GM21786 (cell line): ENCODE measurements at regions not wholly inside any gene's neighbourhood (a gene's known extent, or its start where the extent isn't known, plus 50 kb on each side); places are given as distances from the start of the nearest gene placed in this dataset.
"Not testable (repeated sequence)": the region's sequence is repeated elsewhere in the genome, so short reads cannot be mapped to it uniquely, and the experiment has no call there.

ENCODE experiments used
- ATAC-seq: cut with Tn5 transposase; IDR thresholded peaks from one replicate; pipeline ENCODE4 v1.9.1; 2021; ENCODE audit not compliant: unreplicated experiment

DNA sequence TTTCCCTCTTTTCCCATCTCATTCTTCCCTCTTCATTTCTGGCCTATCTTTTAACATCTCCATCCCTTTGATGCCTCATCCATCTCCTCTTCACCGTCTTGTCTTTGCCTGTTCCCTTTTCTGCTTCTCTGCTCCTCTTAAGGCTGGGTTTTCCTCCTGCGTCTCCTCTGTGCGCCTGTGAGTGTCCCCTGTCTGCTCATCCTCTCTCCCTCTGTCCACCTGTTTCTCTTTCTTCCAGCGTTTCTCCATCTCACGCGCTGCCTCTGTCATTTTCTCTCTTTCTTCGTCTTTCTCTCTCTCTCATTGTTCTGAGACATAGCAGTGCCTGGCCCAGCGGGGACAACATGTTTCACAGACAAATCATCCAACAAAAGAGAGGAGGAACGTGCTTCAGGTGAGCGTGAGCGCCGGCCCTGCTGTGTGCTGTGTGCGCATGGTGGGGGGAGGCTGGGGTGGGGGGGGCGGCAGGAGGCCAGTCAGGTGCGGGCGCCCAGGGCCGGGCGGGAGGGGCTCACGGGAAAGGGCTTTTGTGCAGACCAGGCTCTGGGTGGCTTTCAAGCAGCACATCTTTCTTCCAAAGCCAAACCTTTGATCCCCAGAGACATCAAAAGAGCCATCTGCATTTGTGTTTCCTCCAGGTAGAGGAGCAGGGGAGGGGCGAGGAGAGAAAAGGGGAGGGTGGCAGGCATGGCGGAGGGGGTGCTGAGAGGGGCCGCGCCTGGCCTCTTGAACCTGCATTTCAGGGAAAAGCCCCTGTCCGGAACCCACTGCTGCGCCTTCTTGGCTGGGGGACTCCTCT lies 121.3 kb downstream of the VEGFA start:
- no peak for ATAC-seq

DNA sequence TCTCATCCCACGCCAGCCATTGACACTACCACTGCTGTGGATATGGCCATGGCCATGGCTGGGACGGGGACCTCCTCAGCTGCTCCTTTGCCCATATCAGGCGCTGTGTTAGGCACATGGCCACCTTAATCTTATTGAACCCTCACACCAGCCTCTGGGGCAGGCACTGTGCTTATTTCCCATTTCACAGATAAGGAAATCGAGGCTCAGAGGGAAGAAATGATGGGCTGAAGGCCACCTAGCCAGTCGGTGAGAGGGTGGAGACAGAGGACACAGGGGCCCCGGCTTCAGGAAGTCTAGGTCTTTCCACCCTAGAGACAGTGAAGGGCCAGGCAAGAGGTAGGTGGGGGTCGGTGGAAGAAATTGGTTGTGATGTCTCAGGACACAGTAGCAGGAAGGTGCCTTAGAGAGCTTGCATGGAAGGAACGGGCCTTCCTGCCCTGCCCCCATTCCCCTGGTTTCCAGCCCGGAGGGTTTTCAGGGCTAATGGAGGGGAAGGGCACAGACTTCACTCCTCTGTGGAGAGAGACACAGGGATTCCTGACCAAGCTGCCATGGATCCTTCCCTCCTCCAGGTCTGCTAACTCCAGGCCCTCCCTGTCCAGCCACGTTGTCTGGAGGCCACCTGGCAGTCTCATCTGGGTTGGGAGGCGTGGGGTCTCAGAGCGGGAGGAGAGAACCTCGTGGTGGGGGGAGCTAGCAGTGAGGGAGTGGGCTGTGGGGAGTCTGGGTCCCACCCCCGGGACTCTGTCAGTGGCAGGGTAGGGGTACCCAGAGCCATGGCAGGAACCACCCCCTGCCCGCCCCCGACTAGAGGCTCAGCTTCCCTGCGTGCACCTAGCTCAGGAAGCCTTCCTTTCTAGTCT lies 120.4 kb downstream of the VEGFA start:
- ATAC-seq, result no peak

DNA sequence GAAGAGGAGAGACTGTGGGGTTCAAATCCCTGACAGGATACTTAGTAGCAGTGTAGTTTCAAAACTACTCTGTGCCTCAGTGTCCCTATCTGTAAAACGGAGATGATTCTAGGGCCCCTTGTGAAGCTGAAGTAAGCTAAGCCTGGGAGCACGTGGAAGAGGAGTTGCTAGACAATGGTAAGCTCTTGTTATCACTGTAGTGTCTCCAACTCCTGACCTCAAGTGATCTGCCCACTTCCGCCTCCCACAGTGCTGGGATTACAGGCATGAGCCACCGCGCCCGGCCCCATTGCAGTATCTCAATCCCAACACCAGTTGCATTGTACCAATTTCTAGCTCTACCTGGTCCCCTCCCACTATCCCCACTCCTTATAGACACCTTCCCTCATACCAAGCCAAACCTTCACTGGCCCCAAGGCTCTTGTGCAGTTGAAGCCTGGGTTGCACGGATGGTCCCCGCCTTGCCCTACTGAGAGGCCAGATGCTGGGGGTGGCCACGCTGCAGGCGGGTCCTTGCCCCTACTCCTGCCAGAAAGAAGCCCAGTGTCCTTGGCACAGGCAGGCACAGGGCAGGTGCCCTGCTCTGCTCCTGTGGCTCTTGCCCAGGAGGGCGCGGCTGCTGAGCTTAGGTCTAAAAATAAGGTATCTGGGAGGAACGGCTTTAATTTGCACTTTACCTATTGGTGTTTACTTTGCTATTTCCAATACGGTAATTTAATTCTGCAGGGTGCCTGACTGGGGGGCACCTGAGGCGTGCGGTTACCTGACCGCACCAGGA lies 118.1 kb downstream of the VEGFA start:
- ATAC-seq, result no peak

DNA sequence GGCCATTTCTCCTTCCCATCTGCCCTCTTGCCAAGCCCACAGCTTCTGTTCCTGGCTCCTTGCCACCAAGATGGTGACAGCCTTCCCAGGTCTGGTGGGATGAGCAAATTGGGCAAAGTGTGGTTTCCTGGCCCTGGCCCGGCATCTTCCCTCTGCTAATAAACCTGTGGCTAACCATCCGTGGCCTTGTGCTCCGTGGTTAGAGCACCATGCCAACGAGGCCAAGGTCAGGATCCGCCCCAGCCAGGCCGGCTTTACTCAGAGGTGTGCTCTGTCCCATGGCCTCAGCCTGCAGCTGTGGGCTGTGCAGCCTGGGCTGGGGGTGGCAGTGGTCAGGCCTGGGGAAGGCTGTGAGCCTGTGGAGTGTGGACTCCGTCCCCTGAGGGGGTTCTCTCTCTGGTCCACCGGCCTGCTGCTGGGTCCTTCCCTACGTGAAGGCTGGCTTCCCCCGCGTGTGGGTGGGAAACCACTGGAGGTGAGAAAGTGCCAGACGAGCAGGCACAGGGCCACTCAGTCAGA lies 117.4 kb downstream of the VEGFA start:
- ATAC-seq, result no peak

DNA sequence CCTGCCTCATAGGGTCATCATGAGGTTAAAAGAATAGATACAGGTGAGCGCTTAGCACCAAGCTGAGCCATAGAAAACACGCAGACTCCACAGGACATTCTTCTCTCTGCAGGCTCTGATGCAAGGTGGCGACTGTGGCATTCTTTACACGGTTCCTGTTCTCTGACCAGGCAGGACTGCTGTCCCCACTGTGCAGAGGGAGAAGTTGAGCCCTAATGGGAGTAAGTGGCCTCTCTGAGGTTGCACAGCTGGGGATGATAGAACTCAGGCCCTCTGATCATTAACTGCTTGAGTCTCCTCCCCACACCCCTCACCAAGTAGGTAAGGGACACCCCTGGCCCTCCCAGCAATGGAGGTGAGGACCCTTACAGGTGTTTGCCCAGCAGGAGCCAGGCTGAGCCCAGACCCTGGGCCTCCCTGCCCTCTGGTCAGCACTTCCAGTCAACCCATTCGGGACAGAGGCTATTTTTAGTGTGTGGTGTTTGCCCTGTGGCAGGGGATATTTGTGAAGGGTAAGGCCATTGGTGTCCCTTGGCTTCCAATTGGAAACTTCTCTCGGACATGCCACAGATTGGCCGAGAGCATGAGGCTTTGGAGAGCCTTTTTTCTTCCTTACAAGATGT lies 116.8 kb downstream of the VEGFA start:
- no peak for ATAC-seq

DNA sequence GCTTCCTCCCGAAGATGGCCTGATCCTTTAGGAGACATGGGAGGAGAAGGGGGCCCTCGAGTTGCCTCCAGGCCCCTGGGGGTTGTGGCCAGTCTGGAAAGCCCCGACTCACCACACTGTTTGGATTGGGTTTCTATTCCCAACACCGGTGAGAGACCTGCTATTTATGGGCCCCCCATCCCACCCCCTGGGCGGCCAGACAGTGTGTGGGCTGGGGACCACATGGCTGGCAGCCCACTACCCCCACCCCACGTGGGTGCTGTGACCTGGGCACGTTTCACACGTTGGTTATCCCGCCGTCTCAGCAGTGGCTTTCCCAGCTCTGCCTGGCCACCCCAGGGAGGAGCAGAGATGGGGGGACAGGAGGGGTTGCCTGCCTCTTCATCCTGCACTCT lies 116.1 kb downstream of the VEGFA start:
- no peak for ATAC-seq

DNA sequence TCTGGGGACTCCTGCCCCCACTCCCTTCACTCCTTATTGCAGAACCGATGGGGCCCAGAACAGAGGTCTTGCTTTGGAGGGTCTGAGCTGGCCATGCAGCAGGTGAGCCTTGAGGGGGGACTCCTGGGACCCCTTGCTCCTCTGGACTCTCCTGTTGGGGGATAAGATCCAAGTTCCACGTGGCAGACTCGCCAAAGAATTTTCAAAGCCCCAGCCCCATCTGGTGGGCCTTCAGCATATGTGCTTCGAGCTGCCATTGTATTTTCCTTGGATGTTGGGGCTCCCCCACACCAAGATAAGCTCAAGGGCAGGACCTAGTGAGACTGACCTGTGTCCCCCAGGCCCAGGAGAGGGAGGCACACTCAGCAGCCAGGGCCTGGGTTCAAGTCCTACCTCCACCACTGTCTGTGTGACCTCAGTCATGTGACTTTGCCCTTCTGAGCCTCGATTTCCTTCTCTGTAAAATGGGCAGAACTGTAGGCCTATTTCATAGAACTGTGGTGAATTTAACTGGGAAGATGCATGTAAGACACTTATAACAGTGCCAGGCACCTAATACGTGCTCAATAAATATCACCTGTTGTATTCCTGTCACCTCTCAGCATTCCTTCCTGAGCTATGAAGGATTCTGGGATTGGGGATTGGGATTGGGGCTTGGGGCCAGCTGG lies 115.5 kb downstream of the VEGFA start:
- no peak for ATAC-seq

DNA sequence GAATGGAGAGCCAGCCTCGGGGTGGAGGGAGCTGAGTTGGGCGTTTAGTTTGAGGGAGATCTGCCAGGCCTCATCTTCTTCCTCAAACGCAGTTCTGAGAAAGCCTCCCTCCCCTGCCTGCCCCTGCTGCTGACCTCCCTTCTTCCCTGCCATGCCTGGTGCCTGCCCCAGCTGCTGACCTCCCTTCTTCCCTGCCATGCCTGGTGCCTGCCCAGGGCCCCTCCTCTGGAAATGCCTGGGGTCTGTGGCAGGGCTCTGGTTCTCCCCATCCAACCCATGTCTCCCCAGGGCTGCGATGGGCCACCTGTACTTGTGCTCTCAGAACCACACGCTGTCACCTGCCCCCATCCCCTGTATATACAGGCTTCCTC lies 114.6 kb downstream of the VEGFA start:
- ATAC-seq, result no peak

DNA sequence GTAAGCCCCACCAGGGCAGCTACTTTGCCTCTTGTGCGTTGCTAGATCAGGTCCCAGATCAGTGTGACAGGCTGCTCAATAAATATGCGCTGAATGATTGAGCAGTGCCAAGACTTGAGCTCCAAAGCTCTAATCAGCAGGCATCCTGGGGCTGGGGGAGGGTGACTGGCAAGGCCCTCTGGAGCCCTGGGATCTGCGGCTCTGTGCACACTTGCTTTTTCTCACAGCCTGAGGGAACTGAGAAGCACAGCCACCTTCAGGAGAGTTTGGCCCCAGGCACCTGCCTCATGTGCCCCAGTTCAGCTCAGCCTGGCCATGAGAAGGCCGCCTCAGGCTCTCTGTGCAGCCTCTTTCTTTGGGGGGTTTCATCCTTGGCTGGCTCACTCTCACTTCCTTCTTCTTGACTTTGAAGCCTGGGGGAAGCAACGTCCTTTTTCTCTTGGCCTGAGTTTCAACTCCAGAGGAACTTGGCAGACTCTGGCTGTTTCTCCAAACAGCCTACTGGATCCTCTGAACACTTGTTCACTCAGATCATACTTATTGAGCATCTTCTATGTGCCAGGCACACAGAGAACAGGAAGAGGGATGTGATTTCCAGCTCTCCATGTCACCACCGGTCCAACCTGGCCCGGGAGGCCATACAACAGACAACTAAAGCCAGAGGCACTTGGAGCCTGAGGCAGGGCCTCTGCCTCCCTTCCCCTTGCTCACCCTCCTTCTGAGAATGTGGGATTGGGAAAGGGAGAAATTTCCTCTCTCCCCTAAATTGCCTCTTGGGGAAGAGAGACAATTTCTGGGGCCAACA lies 114.0 kb downstream of the VEGFA start:
- ATAC-seq, result peak; percentile 92

DNA sequence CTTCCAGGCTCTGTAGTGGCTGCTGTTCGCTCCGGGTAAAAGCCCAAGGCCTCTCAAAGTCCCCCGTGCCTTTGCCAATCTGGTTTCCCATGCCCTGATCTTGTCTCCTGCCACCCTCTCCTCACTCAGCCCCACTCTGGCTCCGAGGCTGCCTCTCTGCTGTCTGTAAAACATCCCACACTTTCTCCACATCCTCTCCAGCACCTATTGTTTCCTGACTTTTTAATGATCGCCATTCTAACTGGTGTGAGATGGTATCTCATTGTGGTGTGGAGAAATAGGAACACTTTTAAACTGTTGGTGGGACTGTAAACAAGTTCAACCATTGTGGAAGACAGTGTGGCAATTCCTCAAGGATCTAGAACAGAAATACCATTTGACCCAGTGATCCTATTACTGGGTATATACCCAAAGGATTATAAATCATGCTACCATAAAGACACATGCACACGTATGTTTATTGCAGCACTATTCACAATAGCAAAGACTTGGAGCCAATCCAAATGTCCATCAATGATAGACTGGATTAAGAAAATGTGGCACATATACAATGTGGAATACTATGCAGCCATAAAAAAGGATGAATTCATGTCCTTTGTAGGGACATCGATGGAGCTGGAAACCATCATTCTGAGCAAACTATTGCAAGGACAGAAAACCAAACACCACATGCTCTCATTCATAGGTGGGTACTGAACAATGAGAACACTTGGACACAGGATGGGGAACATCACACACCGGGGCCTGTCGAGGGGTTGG lies 112.9 kb downstream of the VEGFA start:
- not testable (repeated sequence) for ATAC-seq

DNA sequence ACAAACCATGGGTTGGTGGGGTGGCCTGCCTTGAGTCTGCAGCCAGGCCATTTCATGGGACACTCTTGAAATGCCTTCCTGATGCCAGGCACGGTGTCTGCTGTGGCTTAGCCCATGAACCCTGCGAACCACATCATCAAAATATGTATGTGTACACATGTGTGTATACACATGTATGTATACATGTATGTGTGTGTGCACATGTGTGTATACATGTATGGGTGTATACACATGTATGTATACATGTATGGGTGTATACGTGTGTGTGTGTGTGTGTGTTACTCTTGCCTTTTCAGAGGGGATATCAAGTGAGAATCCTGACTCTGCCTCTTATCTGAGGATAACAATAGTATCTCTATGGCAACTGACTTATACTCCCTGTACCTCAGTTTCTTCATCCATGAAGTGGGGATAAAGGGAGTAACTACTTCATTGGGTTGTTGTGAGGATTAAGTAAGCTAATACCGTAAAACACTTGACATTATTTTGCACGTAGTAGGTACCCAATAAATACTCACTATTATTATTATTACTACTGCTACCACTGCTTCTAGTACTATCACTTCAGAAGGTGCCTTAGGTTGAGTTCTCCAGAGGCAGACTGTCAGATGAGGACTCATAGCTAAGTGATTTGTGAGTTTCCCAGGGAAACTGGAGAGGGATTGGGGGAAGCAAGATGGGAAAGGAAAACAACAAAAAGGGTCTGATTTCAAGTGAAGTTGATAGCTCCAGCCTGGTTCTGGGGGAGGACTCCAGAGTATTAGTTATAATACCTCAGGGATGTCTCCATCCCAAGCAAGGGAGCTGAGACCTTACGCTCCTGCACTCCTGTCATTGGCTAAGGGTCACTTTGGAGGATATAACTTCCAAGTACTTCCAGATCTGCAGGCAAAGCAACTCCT lies 110.5 kb downstream of the VEGFA start:
- no peak for ATAC-seq

DNA sequence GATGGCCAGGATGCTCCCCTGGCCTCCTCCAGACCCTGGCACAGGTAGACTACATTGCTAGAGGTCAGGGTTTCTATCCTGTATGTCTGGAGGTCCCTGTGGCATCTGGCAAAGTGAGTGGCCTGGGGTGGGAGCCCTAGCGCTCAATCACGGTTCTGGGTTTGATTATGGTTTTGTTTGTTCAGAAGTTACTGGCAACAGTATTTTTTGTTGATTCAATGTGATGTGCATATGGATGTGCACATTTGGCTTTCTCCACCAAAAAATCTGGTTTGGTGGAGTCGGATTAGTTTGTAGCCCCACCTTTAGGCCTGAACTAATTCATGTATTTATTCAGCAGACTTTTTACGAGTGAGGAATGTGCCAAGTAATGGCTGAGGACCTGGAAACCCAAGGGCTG lies 109.7 kb downstream of the VEGFA start:
- ATAC-seq, result no peak

DNA sequence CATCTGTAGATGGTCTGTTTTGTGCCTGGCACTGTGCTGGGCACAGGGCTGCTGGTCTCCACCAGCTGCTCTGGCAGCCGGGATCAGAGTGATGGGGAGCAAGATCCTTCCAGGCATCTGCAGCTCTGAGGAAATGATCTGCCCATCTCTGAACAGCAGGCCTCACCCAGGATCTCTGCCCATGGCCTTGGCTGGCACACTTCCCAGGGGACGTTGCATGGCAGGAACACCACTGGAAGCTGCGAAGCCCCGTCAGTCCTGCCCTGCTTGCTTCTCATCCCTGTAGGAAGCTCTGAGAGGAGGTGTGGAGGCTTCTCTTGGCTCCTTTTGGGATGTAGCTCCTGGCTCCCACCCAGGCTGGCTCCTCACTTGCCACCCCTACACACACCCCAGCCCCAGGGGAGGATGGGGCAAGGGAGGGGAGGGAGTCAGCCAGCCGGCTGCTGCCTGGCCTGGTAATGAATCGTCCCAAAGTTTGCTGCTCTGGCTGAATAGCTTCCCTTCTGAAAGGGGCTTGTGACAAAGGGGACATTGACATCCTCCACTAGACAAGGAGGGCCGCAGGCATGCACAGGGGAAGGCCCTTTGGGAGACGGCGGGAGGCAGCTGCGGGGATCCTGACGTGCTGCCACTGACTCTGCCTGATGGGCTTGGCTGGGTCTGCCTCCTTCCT lies 108.9 kb downstream of the VEGFA start:
- no peak for ATAC-seq

DNA sequence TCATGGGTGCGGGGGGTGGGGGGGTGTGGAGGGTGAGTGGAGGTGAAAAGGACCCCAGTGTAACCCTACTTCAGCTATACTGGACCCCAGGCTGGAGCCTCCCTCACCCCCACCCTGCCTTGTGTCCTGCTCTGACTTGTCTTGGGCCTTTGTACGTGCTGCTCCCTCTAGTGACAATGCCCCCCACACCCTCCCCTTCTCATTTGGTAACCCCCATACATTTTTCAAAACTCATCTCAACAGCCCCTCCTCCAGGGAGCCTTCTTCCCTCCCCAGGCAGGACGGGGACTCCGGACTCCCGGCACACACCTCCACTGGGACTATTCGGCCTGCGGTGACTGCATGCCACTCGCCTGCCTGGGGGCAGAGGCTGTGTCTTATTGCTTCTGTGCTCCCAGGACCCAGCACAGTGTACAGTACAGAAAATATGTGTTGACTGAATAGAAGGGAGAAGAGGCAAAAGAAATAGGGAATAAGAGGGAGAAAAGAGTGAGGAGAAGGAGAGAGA lies 108.2 kb downstream of the VEGFA start:
- no peak for ATAC-seq

DNA sequence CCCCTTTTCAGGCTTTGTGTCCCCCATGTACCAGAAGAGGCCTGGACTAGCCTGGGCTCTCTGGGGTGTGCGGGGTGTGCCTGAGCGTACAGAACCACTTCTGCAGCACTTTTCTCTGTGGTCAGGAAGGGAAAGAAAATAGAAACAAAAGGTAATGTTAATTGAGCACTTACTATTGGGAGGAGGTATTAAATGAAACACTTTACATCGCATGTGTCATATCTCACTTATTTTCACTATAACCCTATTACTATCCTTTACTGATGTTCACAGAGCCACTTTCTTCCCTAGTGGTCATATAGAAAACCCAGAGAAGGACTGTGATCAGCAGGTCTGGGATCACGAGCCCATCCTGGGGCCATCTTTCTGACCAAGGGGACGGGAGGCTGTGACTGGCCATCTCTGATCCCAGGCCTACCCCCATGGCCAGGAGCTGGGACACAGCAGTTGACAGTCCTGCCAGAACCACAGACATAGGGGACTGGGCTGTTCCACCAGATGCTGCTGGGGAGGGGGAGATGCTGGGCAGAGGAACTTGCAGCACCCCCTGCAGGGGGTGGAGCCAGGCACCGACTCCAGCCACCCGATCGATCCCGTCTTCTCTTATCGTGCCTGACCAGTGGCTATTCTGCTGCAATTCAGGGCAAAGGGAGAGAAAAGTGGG lies 107.6 kb downstream of the VEGFA start:
- ATAC-seq, result no peak

DNA sequence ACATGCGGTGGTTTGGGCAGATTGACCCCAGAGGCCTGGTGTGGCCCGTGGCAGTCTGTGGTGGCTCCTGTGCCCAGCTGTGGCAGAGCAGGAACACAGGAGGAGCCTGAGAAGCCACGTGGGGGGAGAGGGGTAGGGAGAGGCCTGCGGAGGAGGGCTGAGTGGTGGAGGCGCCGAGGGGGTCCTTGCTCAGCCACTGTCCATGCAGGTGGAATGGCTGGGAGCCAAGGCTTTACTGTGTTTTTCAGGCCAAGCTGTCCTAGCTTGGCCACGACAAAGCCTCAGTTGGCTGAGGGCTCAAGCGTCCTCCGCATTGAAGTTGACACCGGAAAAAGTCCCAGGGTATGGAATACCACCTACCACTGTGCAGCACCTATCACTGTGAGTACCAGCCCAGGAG lies 107.0 kb downstream of the VEGFA start:
- no peak for ATAC-seq

DNA sequence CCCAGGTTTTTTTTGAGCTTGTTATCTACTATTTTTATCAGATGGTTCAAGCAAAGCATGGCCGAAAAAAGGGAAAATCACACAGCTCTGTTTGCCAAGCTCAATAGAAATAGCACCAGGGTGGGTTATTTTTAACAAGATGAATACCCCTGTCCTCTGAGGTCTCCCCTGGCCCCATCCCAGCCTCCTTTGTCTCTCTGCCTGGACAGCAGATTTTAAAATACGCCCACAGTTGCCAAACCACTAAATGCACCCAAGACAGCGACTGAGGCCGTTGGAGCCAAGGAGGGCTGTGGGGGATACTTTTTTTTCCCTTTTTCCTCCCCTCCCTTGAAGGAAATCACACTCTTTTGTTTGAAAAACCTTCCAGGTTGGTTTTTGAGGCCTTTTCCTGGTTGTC lies 106.6 kb downstream of the VEGFA start:
- ATAC-seq, result no peak
